ENCODE measurements at regions not wholly inside any gene's neighbourhood (a gene's known extent, or its start where the extent isn't known, plus 50 kb on each side); places are given as distances from the start of the nearest gene placed in this dataset.

GRCh38 chr2:133838642-133839365, 270.5 kb upstream of the NCKAP5 start:
- no peak for DNase-seq (ENCODE audit: low read depth)

GRCh38 chr2:133839677-133840076, 271.4 kb upstream of the NCKAP5 start:
- DNase-seq (ENCODE audit: low read depth): no peak

GRCh38 chr2:133840761-133841160, 272.5 kb upstream of the NCKAP5 start:
- DNase-seq (ENCODE audit: low read depth): no peak

GRCh38 chr2:133841900-133842299, 273.6 kb upstream of the NCKAP5 start:
- DNase-seq (ENCODE audit: low read depth): peak; percentile 94

- no peak for DNase-seq (ENCODE audit: low read depth)
Observed at GRCh38 chr2:133842446-133842845, 274.2 kb upstream of the NCKAP5 start.

- DNase-seq (ENCODE audit: low read depth): no peak
Observed at GRCh38 chr2:133843091-133843490, 274.8 kb upstream of the NCKAP5 start.

- DNase-seq (ENCODE audit: low read depth): peak; percentile 45
Observed at GRCh38 chr2:133843551-133843950, 275.3 kb upstream of the NCKAP5 start.

- peak; percentile 83 for DNase-seq (ENCODE audit: low read depth)
Observed at GRCh38 chr2:133844214-133844892, 276.1 kb upstream of the NCKAP5 start.

- DNase-seq (ENCODE audit: low read depth): no peak
Observed at GRCh38 chr2:133846476-133846875, 278.2 kb upstream of the NCKAP5 start.

- no peak for DNase-seq (ENCODE audit: low read depth)
Observed at GRCh38 chr2:133847591-133847990, 279.3 kb upstream of the NCKAP5 start.

- no peak for DNase-seq (ENCODE audit: low read depth)
Observed at GRCh38 chr2:133848111-133848649, 279.9 kb upstream of the NCKAP5 start.

- DNase-seq (ENCODE audit: low read depth): no peak
Observed at GRCh38 chr2:133849341-133849740, 281.1 kb upstream of the NCKAP5 start.

- no peak for DNase-seq (ENCODE audit: low read depth)
Observed at GRCh38 chr2:133854603-133855200, 286.4 kb upstream of the NCKAP5 start.

GRCh38 chr2:133855526-133855925, 287.3 kb upstream of the NCKAP5 start:
- no peak for DNase-seq (ENCODE audit: low read depth)

GRCh38 chr2:133856678-133857077, 288.4 kb upstream of the NCKAP5 start:
- no peak for DNase-seq (ENCODE audit: low read depth)

- DNase-seq (ENCODE audit: low read depth): no peak
Observed at GRCh38 chr2:133859578-133859977, 291.3 kb upstream of the NCKAP5 start.

- peak; percentile 31 for DNase-seq (ENCODE audit: low read depth)
Observed at GRCh38 chr2:133862400-133862977, 294.2 kb upstream of the NCKAP5 start.

- DNase-seq (ENCODE audit: low read depth): no peak
Observed at GRCh38 chr2:133863106-133863800, 295.0 kb upstream of the NCKAP5 start.

- DNase-seq (ENCODE audit: low read depth): no peak
Observed at GRCh38 chr2:133865141-133865540, 296.9 kb upstream of the NCKAP5 start.

GRCh38 chr2:133867166-133867565, 298.9 kb upstream of the NCKAP5 start:
- no peak for DNase-seq (ENCODE audit: low read depth)

GRCh38 chr2:133871545-133872209, 303.4 kb upstream of the NCKAP5 start:
- peak; percentile 62 for DNase-seq (ENCODE audit: low read depth)

Data from M059J (cell line).